Fibroblast of pulmonary artery (primary cell): ENCODE measurements at regions not wholly inside any gene's neighbourhood (a gene's known extent, or its start where the extent isn't known, plus 50 kb on each side); places are given as distances from the start of the nearest gene placed in this dataset.

Experiments
- DNase-seq: peaks from one replicate; pipeline ENCODE4 v3.0.0-alpha.2; 2010; ENCODE audit warnings: low read depth
- H3K4me3 ChIP-seq: replicated peaks from 2 replicates; pipeline ENCODE4 v1.5.1; 2011; ENCODE audit warnings: low read depth, mild to moderate bottlenecking, control low read depth, low read length, moderate library complexity
- CTCF ChIP-seq: IDR thresholded peaks from 2 replicates; pipeline ENCODE4 v1.5.1; 2011; ENCODE audit warnings: mild to moderate bottlenecking, control low read depth, low read length, inconsistent platforms; ENCODE audit errors: missing control alignments

GRCh38 chr9:118330191-118330986 is 626.2 kb downstream of the TLR4 start:
- TF ChIP-seq CTCF: no peak
- no peak overlapping the region for H3K4me3 ChIP-seq
- no peak for DNase-seq

GRCh38 chr9:118331622-118332045 is 627.4 kb downstream of the TLR4 start:
- peak; percentile 27 for DNase-seq
- no peak overlapping the region for H3K4me3 ChIP-seq
- TF ChIP-seq CTCF: no peak

GRCh38 chr9:118336250-118336942 is 632.2 kb downstream of the TLR4 start:
- DNase-seq: no peak
- no peak for TF ChIP-seq CTCF
- no peak overlapping the region for H3K4me3 ChIP-seq

- no peak overlapping the region for H3K4me3 ChIP-seq
- TF ChIP-seq CTCF: no peak
- no peak for DNase-seq
Observed at GRCh38 chr9:118336943-118337330, 632.7 kb downstream of the TLR4 start.

GRCh38 chr9:118360036-118360435 is 655.8 kb downstream of the TLR4 start:
- DNase-seq: no peak
- TF ChIP-seq CTCF: no peak
- H3K4me3 ChIP-seq: no peak overlapping the region

GRCh38 chr9:118362123-118362522 is 657.9 kb downstream of the TLR4 start:
- no peak overlapping the region for H3K4me3 ChIP-seq
- no peak for DNase-seq
- no peak for TF ChIP-seq CTCF
